Astrocyte of the spinal cord (primary cell): ENCODE measurements at regions not wholly inside any gene's neighbourhood (a gene's known extent, or its start where the extent isn't known, plus 50 kb on each side); places are given as distances from the start of the nearest gene placed in this dataset.

Source experiments
- DNase-seq: peaks from one replicate; pipeline ENCODE4 v3.0.0; 2011; ENCODE audit warnings: low read depth, low spot score
- H3K4me3 ChIP-seq: 2 replicates; pipeline ENCODE4 v1.5.1; 2011; ENCODE audit warnings: low read depth, mild to moderate bottlenecking, low read length, moderate library complexity
- CTCF ChIP-seq: IDR thresholded peaks from 2 replicates; pipeline ENCODE4 v1.5.1; 2012; ENCODE audit warnings: low read depth, mild to moderate bottlenecking, low read length, inconsistent platforms
- in situ Hi-C: cut with HindIII; loops from 2 replicates; pipeline ENCODE4 v1.10.0; 2017; ENCODE audit warnings: low sequenced_read_pairs

GRCh38 chr3:154559623-154560022 is 129.6 kb upstream of the GPR149 start:
- DNase-seq, result no peak
- in situ Hi-C loops, result no loop called here
- no peak overlapping the region for H3K4me3 ChIP-seq
- TF ChIP-seq CTCF, result no peak

GRCh38 chr3:154552338-154552737 is 122.3 kb upstream of the GPR149 start:
- no peak for DNase-seq
- no peak overlapping the region for H3K4me3 ChIP-seq
- no peak for TF ChIP-seq CTCF
- in situ Hi-C loops, result no loop called here

- DNase-seq, result no peak
- no peak for TF ChIP-seq CTCF
- H3K4me3 ChIP-seq, result no peak overlapping the region
- in situ Hi-C loops, result no loop called here
These were observed 119.4 kb upstream of the GPR149 start for GRCh38 chr3:154549391-154549790.

- no peak for TF ChIP-seq CTCF
- in situ Hi-C loops, result no loop called here
- no peak overlapping the region for H3K4me3 ChIP-seq
- DNase-seq, result no peak
These were observed 118.4 kb upstream of the GPR149 start for GRCh38 chr3:154548341-154548740.

GRCh38 chr3:154542837-154543236 is 112.8 kb upstream of the GPR149 start:
- in situ Hi-C loops, result no loop called here
- no peak overlapping the region for H3K4me3 ChIP-seq
- DNase-seq, result no peak
- TF ChIP-seq CTCF, result no peak

GRCh38 chr3:154540950-154541604 is 111.1 kb upstream of the GPR149 start:
- DNase-seq, result no peak
- TF ChIP-seq CTCF, result no peak
- no peak overlapping the region for H3K4me3 ChIP-seq
- in situ Hi-C loops, result no loop called here
